Neural progenitor cell (in vitro differentiated cells): ENCODE measurements at regions not wholly inside any gene's neighbourhood (a gene's known extent, or its start where the extent isn't known, plus 50 kb on each side); places are given as distances from the start of the nearest gene placed in this dataset.

Experiments
- DNase-seq: peaks from one replicate; pipeline ENCODE4 v3.0.0-alpha.2; 2016; ENCODE audit warnings: low spot score
- H2AFZ ChIP-seq: fragments of 200-600 bp; sonication (generic); replicated peaks from 2 replicates; pipeline ENCODE4 v1.6.1; 2016; ENCODE audit warnings: antibody characterized with exemption
- H3F3A ChIP-seq: fragments of 200-600 bp; sonication (generic); 2 replicates; pipeline ENCODE4 v1.6.1; 2016; ENCODE audit warnings: antibody characterized with exemption, low read depth
- H3K27ac ChIP-seq: fragments of 200-600 bp; sonication (generic); 2 replicates; pipeline ENCODE4 v1.5.1; 2016; ENCODE audit warnings: mild to moderate bottlenecking
- H3K27me3 ChIP-seq: fragments of 200-600 bp; sonication (generic); 2 replicates; pipeline ENCODE4 v1.6.1; 2016; ENCODE audit warnings: mild to moderate bottlenecking, moderate library complexity
- H3K36me3 ChIP-seq: fragments of 200-600 bp; sonication (generic); 2 replicates; pipeline ENCODE4 v1.5.1; 2016
- H3K4me1 ChIP-seq: fragments of 200-600 bp; sonication (generic); 2 replicates; pipeline ENCODE4 v1.6.1; 2016; ENCODE audit warnings: mixed run types
- H3K4me2 ChIP-seq: fragments of 200-600 bp; sonication (generic); 2 replicates; pipeline ENCODE4 v1.6.1; 2016
- H3K4me3 ChIP-seq: fragments of 200-600 bp; sonication (generic); 2 replicates; pipeline ENCODE4 v1.5.1; 2016
- H3K79me2 ChIP-seq: fragments of 200-600 bp; sonication (generic); 2 replicates; pipeline ENCODE4 v1.6.1; 2016; ENCODE audit warnings: low read depth
- H3K9ac ChIP-seq: fragments of 200-600 bp; sonication (generic); 2 replicates; pipeline ENCODE4 v1.6.1; 2016
- H3K9me3 ChIP-seq: fragments of 200-600 bp; sonication (generic); 2 replicates; pipeline ENCODE4 v1.5.1; 2016; ENCODE audit warnings: low read depth
- H4K20me1 ChIP-seq: fragments of 200-600 bp; sonication (generic); 2 replicates; pipeline ENCODE4 v1.6.1; 2016; ENCODE audit warnings: low read depth
- H3K27ac Mint-ChIP-seq: 3 replicates; pipeline ENCODE4 v1.8.0; 2021; ENCODE audit warnings: mixed read lengths
- H3K27me3 Mint-ChIP-seq: 2 replicates; pipeline ENCODE4 v1.8.0; 2022; ENCODE audit warnings: low read depth, mild to moderate bottlenecking, inconsistent platforms, moderate library complexity, mixed read lengths; ENCODE audit not compliant: insufficient read depth
- H3K36me3 Mint-ChIP-seq: 3 replicates; pipeline ENCODE4 v1.8.0; 2021; ENCODE audit warnings: mixed read lengths
- H3K4me1 Mint-ChIP-seq: 3 replicates; pipeline ENCODE4 v1.8.0; 2021; ENCODE audit warnings: mixed read lengths
- H3K4me3 Mint-ChIP-seq: 3 replicates; pipeline ENCODE4 v1.8.0; 2021; ENCODE audit warnings: mild to moderate bottlenecking, moderate library complexity, mixed read lengths
- H3K9me3 Mint-ChIP-seq: 3 replicates; pipeline ENCODE4 v1.8.0; 2020; ENCODE audit warnings: mixed read lengths
- EZH2 ChIP-seq: fragments of 200-600 bp; sonication (generic); IDR thresholded peaks from 2 replicates; pipeline ENCODE4 v1.6.1; 2017; ENCODE audit warnings: antibody characterized with exemption, mild to moderate bottlenecking, moderate library complexity
- EZH2phosphoT487 ChIP-seq: fragments of 200-600 bp; sonication (generic); IDR thresholded peaks from 2 replicates; pipeline ENCODE4 v1.6.1; 2017; ENCODE audit warnings: antibody characterized with exemption
- TF ChIP-seq, protein P1 (sequence below): fragments of 200-600 bp; sonication (generic); IDR thresholded peaks from 2 replicates; pipeline ENCODE4 v1.5.1; 2017; ENCODE audit warnings: antibody characterized with exemption, mild to moderate bottlenecking

DNA sequence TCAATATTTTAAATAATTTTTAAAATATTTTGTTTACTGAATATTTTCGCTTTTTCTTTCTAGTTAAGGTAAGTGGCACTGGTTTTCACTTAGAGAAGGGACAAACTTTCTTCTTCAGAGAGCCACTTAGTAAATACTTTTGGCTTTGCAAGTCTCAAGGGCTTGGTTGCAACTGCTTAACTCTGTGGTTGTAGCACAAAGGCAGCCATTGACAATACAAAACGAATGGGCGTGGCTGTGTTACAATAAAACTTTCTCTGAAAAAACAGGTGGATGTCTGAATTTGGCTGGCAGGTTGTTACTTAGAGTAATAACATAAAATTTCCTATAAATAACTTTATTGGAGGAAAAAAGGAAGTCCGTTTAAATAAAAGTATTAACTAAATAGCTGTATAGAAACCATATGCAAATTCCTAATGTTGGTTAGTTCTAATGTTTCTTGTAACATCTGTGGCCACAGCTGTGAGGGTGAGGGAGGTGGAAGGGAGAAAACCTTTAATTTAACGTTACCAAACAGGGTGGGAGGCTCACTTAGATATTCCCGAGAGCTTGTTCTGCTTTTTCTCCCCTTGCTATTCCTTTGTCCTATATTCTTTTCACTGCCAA, 62.4 kb upstream of the TNP1 start:
- Histone ChIP-seq H3K36me3 (no peaks in the 10 kb centered on the region), H3K4me2 (no peak overlapping the region), H3K4me1 (peaks cover 21% of the 10 kb centered on the region), H3F3A (no peaks in the 10 kb centered on the region), H3K27me3 (no peaks in the 10 kb centered on the region), H3K79me2 (no peaks in the 10 kb centered on the region), H2AFZ (no peak overlapping the region), H4K20me1 (no peaks in the 10 kb centered on the region), H3K4me3 (no peak overlapping the region), H3K27ac (no peak overlapping the region), H3K9ac (no peak overlapping the region), H3K9me3 (no peaks in the 10 kb centered on the region)
- TF ChIP-seq, protein P1, sequence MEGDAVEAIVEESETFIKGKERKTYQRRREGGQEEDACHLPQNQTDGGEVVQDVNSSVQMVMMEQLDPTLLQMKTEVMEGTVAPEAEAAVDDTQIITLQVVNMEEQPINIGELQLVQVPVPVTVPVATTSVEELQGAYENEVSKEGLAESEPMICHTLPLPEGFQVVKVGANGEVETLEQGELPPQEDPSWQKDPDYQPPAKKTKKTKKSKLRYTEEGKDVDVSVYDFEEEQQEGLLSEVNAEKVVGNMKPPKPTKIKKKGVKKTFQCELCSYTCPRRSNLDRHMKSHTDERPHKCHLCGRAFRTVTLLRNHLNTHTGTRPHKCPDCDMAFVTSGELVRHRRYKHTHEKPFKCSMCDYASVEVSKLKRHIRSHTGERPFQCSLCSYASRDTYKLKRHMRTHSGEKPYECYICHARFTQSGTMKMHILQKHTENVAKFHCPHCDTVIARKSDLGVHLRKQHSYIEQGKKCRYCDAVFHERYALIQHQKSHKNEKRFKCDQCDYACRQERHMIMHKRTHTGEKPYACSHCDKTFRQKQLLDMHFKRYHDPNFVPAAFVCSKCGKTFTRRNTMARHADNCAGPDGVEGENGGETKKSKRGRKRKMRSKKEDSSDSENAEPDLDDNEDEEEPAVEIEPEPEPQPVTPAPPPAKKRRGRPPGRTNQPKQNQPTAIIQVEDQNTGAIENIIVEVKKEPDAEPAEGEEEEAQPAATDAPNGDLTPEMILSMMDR, result no peak
- TF ChIP-seq EZH2, result no peak
- TF ChIP-seq EZH2phosphoT487, result no peak
- H3K4me3 Mint-ChIP-seq, result no peak overlapping the region
- peaks cover 41% of the 10 kb centered on the region for H3K4me1 Mint-ChIP-seq
- no peak overlapping the region for H3K27ac Mint-ChIP-seq
- peaks cover 15% of the 10 kb centered on the region for H3K27me3 Mint-ChIP-seq
- peaks cover 5% of the 10 kb centered on the region for H3K9me3 Mint-ChIP-seq
- no peaks in the 10 kb centered on the region for H3K36me3 Mint-ChIP-seq
- peak; percentile 41 for DNase-seq

DNA sequence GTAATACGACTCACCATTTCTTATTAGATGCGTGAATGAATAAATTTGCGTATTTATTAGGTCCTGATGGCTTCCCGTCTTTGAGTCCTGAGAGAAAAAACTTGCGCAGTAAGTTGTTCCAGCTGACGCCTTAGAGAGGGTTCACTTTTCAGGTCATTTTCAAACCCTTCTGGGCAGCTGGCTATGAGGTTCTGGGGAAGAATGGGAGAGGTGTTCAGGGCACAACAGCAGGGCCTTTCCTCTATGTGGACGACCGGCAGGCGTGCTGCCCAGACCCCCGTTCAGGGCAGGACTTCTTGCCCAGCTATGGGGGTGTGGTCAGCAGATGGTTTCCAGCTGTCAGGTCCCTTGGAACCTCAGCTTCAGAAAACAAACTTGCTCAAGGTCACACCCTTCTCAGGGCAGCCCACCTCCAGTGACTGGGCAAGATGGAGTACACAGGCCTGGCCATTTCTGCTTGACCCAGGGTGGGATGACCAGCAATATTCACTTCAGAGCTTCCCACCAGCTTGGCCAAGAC, 61.1 kb upstream of the TNP1 start:
- DNase-seq, result no peak
- H3K4me3 Mint-ChIP-seq, result no peak overlapping the region
- H3F3A ChIP-seq, result no peaks in the 10 kb centered on the region
- no peaks in the 10 kb centered on the region for H3K79me2 ChIP-seq
- no peaks in the 10 kb centered on the region for H3K36me3 Mint-ChIP-seq
- peaks cover 12% of the 10 kb centered on the region for H3K27me3 Mint-ChIP-seq
- H3K27ac ChIP-seq, result no peak overlapping the region
- H3K9me3 Mint-ChIP-seq, result peaks cover 5% of the 10 kb centered on the region
- TF ChIP-seq EZH2phosphoT487 (no peak), EZH2 (no peak)
- TF ChIP-seq, protein P1, result no peak
- no peak overlapping the region for H2AFZ ChIP-seq
- H3K4me1 Mint-ChIP-seq, result peaks cover 34% of the 10 kb centered on the region
- no peaks in the 10 kb centered on the region for H3K27me3 ChIP-seq
- no peak overlapping the region for H3K4me2 ChIP-seq
- H3K9ac ChIP-seq, result no peak overlapping the region
- H4K20me1 ChIP-seq, result no peaks in the 10 kb centered on the region
- no peak overlapping the region for H3K4me3 ChIP-seq
- H3K4me1 ChIP-seq, result peaks cover 20% of the 10 kb centered on the region
- H3K36me3 ChIP-seq, result no peaks in the 10 kb centered on the region
- H3K9me3 ChIP-seq, result no peaks in the 10 kb centered on the region
- H3K27ac Mint-ChIP-seq, result peak overlapping the region; percentile 86

DNA sequence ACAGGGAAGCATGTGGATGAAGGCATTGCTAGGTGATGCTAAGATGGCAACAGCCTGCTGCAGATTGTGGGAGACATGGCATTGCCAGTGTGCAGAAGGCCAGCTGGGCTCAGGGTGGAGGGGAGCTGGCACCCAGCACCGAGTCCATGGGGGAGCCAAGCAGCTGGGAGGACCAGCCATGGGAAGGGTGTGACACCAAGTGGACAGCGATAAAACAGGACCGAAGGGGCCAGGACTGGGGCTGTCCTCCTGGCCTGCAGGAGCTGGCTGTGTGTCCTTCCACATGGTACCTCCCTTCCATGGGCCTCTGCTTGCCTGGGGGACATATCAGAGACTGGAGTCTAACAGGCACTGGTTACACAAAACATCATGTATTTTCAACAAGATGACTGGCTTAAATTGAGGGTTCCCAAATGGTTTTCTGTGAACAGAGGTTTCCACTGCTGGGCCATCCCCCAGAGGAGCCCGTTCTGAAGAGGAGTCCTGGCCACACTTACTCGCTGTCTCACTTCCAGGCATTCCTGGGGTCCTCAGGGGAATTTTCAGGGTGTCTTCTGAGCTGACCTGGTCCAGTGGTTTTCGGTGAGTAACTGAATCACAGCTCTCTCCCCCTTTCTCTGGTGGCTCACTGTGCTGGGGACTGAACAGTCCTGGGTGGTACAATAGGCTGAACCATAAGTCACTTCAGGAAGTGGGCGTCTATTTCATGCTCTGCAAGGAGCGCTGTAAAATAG, 60.4 kb upstream of the TNP1 start:
- Histone ChIP-seq H3K79me2 (no peaks in the 10 kb centered on the region), H3K4me2 (no peak overlapping the region), H3K4me1 (peaks cover 20% of the 10 kb centered on the region), H4K20me1 (no peaks in the 10 kb centered on the region), H3K36me3 (no peaks in the 10 kb centered on the region), H3K9ac (no peak overlapping the region), H3K27ac (no peak overlapping the region), H3F3A (peaks cover under 1% of the 10 kb centered on the region), H3K27me3 (no peaks in the 10 kb centered on the region), H3K9me3 (no peaks in the 10 kb centered on the region), H3K4me3 (no peak overlapping the region), H2AFZ (no peak overlapping the region)
- Mint-ChIP-seq H3K9me3 (peaks cover 6% of the 10 kb centered on the region), H3K4me1 (peaks cover 33% of the 10 kb centered on the region), H3K36me3 (no peaks in the 10 kb centered on the region), H3K27ac (peak overlapping the region; percentile 86), H3K4me3 (no peak overlapping the region), H3K27me3 (peaks cover 8% of the 10 kb centered on the region)
- no peak for DNase-seq
- TF ChIP-seq, protein P1, result no peak
- TF ChIP-seq EZH2phosphoT487 (no peak), EZH2 (no peak)
